ENCODE measurements at regions not wholly inside any gene's neighbourhood (a gene's known extent, or its start where the extent isn't known, plus 50 kb on each side); places are given as distances from the start of the nearest gene placed in this dataset.

GRCh38 chr2:14420851-14421250 is 211.7 kb upstream of the LRATD1 start:
- Histone ChIP-seq H3K4me1 (no peaks in the 10 kb centered on the region), H3K27me3 (no peaks in the 10 kb centered on the region), H3K4me3 (no peak overlapping the region), H3K27ac (no peak overlapping the region), H3K36me3 (no peaks in the 10 kb centered on the region), H3K9me3 (no peaks in the 10 kb centered on the region)
- no peak for DNase-seq (ENCODE audit: low spot score)
- TF ChIP-seq, protein P1, sequence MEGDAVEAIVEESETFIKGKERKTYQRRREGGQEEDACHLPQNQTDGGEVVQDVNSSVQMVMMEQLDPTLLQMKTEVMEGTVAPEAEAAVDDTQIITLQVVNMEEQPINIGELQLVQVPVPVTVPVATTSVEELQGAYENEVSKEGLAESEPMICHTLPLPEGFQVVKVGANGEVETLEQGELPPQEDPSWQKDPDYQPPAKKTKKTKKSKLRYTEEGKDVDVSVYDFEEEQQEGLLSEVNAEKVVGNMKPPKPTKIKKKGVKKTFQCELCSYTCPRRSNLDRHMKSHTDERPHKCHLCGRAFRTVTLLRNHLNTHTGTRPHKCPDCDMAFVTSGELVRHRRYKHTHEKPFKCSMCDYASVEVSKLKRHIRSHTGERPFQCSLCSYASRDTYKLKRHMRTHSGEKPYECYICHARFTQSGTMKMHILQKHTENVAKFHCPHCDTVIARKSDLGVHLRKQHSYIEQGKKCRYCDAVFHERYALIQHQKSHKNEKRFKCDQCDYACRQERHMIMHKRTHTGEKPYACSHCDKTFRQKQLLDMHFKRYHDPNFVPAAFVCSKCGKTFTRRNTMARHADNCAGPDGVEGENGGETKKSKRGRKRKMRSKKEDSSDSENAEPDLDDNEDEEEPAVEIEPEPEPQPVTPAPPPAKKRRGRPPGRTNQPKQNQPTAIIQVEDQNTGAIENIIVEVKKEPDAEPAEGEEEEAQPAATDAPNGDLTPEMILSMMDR (IDR thresholded peaks at IDR 0.05), result no peak

GRCh38 chr2:14422426-14422825 is 210.1 kb upstream of the LRATD1 start:
- no peaks in the 10 kb centered on the region for H3K36me3 ChIP-seq
- no peak overlapping the region for H3K27ac ChIP-seq
- no peaks in the 10 kb centered on the region for H3K9me3 ChIP-seq
- no peaks in the 10 kb centered on the region for H3K27me3 ChIP-seq
- TF ChIP-seq, protein P1 (IDR thresholded peaks at IDR 0.05), result no peak
- H3K4me3 ChIP-seq, result no peak overlapping the region
- no peak for DNase-seq (ENCODE audit: low spot score)
- H3K4me1 ChIP-seq, result no peaks in the 10 kb centered on the region

GRCh38 chr2:14423145-14423906 is 209.2 kb upstream of the LRATD1 start:
- Histone ChIP-seq H3K27ac (no peak overlapping the region), H3K9me3 (no peaks in the 10 kb centered on the region), H3K36me3 (no peaks in the 10 kb centered on the region), H3K4me1 (no peaks in the 10 kb centered on the region), H3K4me3 (no peak overlapping the region), H3K27me3 (no peaks in the 10 kb centered on the region)
- TF ChIP-seq, protein P1 (IDR thresholded peaks at IDR 0.05), result no peak
- no peak for DNase-seq (ENCODE audit: low spot score)

- TF ChIP-seq, protein P1 (IDR thresholded peaks at IDR 0.05), result no peak
- no peaks in the 10 kb centered on the region for H3K4me1 ChIP-seq
These were observed 207.8 kb upstream of the LRATD1 start for GRCh38 chr2:14424478-14425390.

DNA sequence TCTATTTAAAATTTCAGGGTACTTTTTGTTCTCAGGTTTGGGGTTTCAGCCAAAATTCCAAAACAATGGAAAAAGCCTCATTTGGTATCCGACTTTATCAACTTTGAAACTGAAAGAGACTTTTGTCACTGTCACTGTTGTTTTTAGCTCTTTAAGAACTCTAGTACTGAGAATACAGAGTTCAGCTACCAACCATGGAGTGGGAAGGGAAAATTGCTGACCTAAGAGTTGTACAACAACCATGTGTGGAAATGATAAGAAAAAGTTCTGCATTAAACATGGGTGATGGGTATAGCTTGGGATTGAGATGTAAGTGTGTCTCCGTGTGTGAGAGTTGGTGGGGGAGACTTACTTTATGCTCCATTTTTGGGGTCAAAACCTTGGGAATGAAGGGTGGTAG is 206.6 kb upstream of the LRATD1 start:
- Histone ChIP-seq H3K36me3 (no peaks in the 10 kb centered on the region), H3K9me3 (no peaks in the 10 kb centered on the region), H3K27me3 (no peaks in the 10 kb centered on the region), H3K4me1 (no peaks in the 10 kb centered on the region), H3K27ac (no peak overlapping the region), H3K4me3 (no peak overlapping the region)
- TF ChIP-seq, protein P1 (IDR thresholded peaks at IDR 0.05), result no peak
- no peak for DNase-seq (ENCODE audit: low spot score)

More at GRCh38 chr2:14424478-14425390, 207.8 kb upstream of the LRATD1 start:
- no peak for DNase-seq (ENCODE audit: low spot score)
- H3K36me3 ChIP-seq, result no peaks in the 10 kb centered on the region
- no peaks in the 10 kb centered on the region for H3K27me3 ChIP-seq
- H3K27ac ChIP-seq, result no peak overlapping the region
- H3K9me3 ChIP-seq, result no peaks in the 10 kb centered on the region
- H3K4me3 ChIP-seq, result no peak overlapping the region
